H9 (cell line): ENCODE measurements at regions not wholly inside any gene's neighbourhood (a gene's known extent, or its start where the extent isn't known, plus 50 kb on each side); places are given as distances from the start of the nearest gene placed in this dataset.

Source experiments
- DNase-seq: peaks from one replicate; pipeline ENCODE4 v3.0.0-alpha.2; 2017
- H2AFZ ChIP-seq: one replicate; pipeline ENCODE4 v1.6.1; 2013; ENCODE audit warnings: mild to moderate bottlenecking, low read length, control low read depth, moderate library complexity
- H2AK5ac ChIP-seq: 2 replicates; pipeline ENCODE4 v1.6.1; 2013; ENCODE audit warnings: low read length, control low read depth, mixed read lengths; ENCODE audit not compliant: insufficient read length
- H2BK120ac ChIP-seq: one replicate; pipeline ENCODE4 v1.6.1; 2013; ENCODE audit warnings: low read depth, mild to moderate bottlenecking, low read length, control low read depth, inconsistent platforms; ENCODE audit not compliant: poor library complexity, severe bottlenecking
- H2BK12ac ChIP-seq: 2 replicates; pipeline ENCODE4 v1.6.1; 2013; ENCODE audit warnings: low read length, control low read depth, mixed read lengths, low read depth; ENCODE audit not compliant: insufficient read length
- H2BK15ac ChIP-seq: 2 replicates; pipeline ENCODE4 v1.6.1; 2013; ENCODE audit warnings: low read depth, low read length, control low read depth
- H2BK20ac ChIP-seq: one replicate; pipeline ENCODE4 v1.6.1; 2013; ENCODE audit warnings: low read depth, mild to moderate bottlenecking, low read length, control low read depth, inconsistent platforms; ENCODE audit not compliant: poor library complexity, severe bottlenecking
- H2BK5ac ChIP-seq: 2 replicates; pipeline ENCODE4 v1.6.1; 2013; ENCODE audit warnings: low read length, control low read depth, mixed read lengths; ENCODE audit not compliant: insufficient read length
- H3K14ac ChIP-seq: 2 replicates; pipeline ENCODE4 v1.6.1; 2013; ENCODE audit warnings: low read length, control low read depth; ENCODE audit not compliant: insufficient read depth
- H3K18ac ChIP-seq: 2 replicates; pipeline ENCODE4 v1.6.1; 2013; ENCODE audit warnings: low read depth, mild to moderate bottlenecking, mixed read lengths, low read length, control low read depth; ENCODE audit not compliant: insufficient read length
- H3K23ac ChIP-seq: 2 replicates; pipeline ENCODE4 v1.6.1; 2013; ENCODE audit warnings: low read length, control low read depth, mixed read lengths, low read depth; ENCODE audit not compliant: insufficient read length
- H3K23me2 ChIP-seq: 2 replicates; pipeline ENCODE4 v1.6.1; 2013; ENCODE audit warnings: low read depth, mild to moderate bottlenecking, mixed read lengths, low read length, control low read depth; ENCODE audit not compliant: insufficient read length, poor library complexity, severe bottlenecking
- H3K27ac ChIP-seq: 2 replicates; pipeline ENCODE4 v1.5.1; 2013; ENCODE audit warnings: low read length, control low read depth, mixed read lengths, low read depth; ENCODE audit not compliant: insufficient read length
- H3K27me3 ChIP-seq: 2 replicates; pipeline ENCODE4 v1.6.1; 2013; ENCODE audit warnings: low read length, control low read depth, inconsistent platforms; ENCODE audit not compliant: insufficient read depth
- H3K4ac ChIP-seq: 2 replicates; pipeline ENCODE4 v1.6.1; 2013; ENCODE audit warnings: low read depth, mild to moderate bottlenecking, control low read depth, inconsistent platforms, low read length, moderate library complexity
- H3K4me1 ChIP-seq: 2 replicates; pipeline ENCODE4 v1.6.1; 2013; ENCODE audit warnings: low read length, control low read depth, inconsistent platforms; ENCODE audit not compliant: insufficient read depth
- H3K4me2 ChIP-seq: 2 replicates; pipeline ENCODE4 v1.6.1; 2013; ENCODE audit warnings: low read length, control low read depth, mixed read lengths; ENCODE audit not compliant: insufficient read length, insufficient read depth
- H3K56ac ChIP-seq: 2 replicates; pipeline ENCODE4 v1.6.1; 2013; ENCODE audit warnings: low read depth, mild to moderate bottlenecking, mixed read lengths, low read length, control low read depth; ENCODE audit not compliant: insufficient read length
- H3K79me1 ChIP-seq: 2 replicates; pipeline ENCODE4 v1.6.1; 2013; ENCODE audit warnings: low read depth, mild to moderate bottlenecking, moderate library complexity, low read length, control low read depth, inconsistent platforms; ENCODE audit not compliant: insufficient read depth, poor library complexity, severe bottlenecking
- H3K79me2 ChIP-seq: 2 replicates; pipeline ENCODE4 v1.6.1; 2013; ENCODE audit warnings: low read length, control low read depth, inconsistent platforms; ENCODE audit not compliant: insufficient read depth
- H3K9ac ChIP-seq: 2 replicates; pipeline ENCODE4 v1.6.1; 2013; ENCODE audit warnings: low read length, control low read depth, mixed read lengths; ENCODE audit not compliant: insufficient read length; ENCODE audit errors: extremely low read depth
- H3K9me3 ChIP-seq: one replicate; pipeline ENCODE4 v1.6.1; 2013; ENCODE audit warnings: low read depth, low read length, inconsistent platforms; ENCODE audit not compliant: control insufficient read depth
- H3T11ph ChIP-seq: one replicate; pipeline ENCODE4 v1.6.1; 2013; ENCODE audit warnings: mild to moderate bottlenecking, low read length, control low read depth, inconsistent platforms
- H4K20me1 ChIP-seq: one replicate; pipeline ENCODE4 v1.6.1; 2013; ENCODE audit not compliant: control insufficient read depth, insufficient read length, insufficient read depth
- H4K5ac ChIP-seq: 2 replicates; pipeline ENCODE4 v1.6.1; 2013; ENCODE audit warnings: low read depth, mild to moderate bottlenecking, mixed read lengths, low read length, control low read depth; ENCODE audit not compliant: insufficient read length
- H4K8ac ChIP-seq: replicated peaks from 2 replicates; pipeline ENCODE4 v1.6.1; 2013; ENCODE audit warnings: low read length, control low read depth, mixed read lengths, low read depth; ENCODE audit not compliant: insufficient read length
- H4K91ac ChIP-seq: 2 replicates; pipeline ENCODE4 v1.6.1; 2013; ENCODE audit warnings: low read depth, mild to moderate bottlenecking, moderate library complexity, mixed read lengths, low read length, control low read depth; ENCODE audit not compliant: insufficient read length
- H3K27ac Mint-ChIP-seq, 3 experiments: 2 replicates in 2 of 3; 3 replicates in 1 of 3; pipeline ENCODE4 v1.8.0; 2020 to 2021; ENCODE audit warnings: mixed read lengths in 3 of 3, mild to moderate bottlenecking in 1 of 3, moderate library complexity in 1 of 3
- H3K27me3 Mint-ChIP-seq: 2 replicates; pipeline ENCODE4 v1.8.0; 2021; ENCODE audit warnings: low read depth, mild to moderate bottlenecking, moderate library complexity, mixed read lengths
- H3K36me3 Mint-ChIP-seq, 3 experiments: 2 replicates in 2 of 3; 3 replicates in 1 of 3; pipeline ENCODE4 v1.8.0; 2020 to 2021; ENCODE audit warnings: low read depth in 3 of 3, mixed read lengths in 3 of 3; ENCODE audit not compliant: insufficient read depth in 1 of 3
- H3K4me1 Mint-ChIP-seq, 2 experiments: 2 replicates each; pipeline ENCODE4 v1.8.0; 2020; ENCODE audit warnings: mixed read lengths in 2 of 2
- H3K4me3 Mint-ChIP-seq, 2 experiments: 2 replicates in 1 of 2; 3 replicates in 1 of 2; pipeline ENCODE4 v1.8.0; 2020 to 2021; ENCODE audit warnings: mild to moderate bottlenecking in 2 of 2, mixed read lengths in 2 of 2, moderate library complexity in 1 of 2
- H3K9me3 Mint-ChIP-seq, 2 experiments: 2 replicates in 1 of 2; 3 replicates in 1 of 2; pipeline ENCODE4 v1.8.0; 2020; ENCODE audit warnings: mild to moderate bottlenecking in 2 of 2, mixed read lengths in 2 of 2, moderate library complexity in 1 of 2
- CTCF ChIP-seq: fragments of 200-600 bp; sonication (generic); conservative IDR thresholded peaks from 3 replicates; pipeline ENCODE4 v1.8.0; 2021; ENCODE audit warnings: antibody characterized with exemption, mild to moderate bottlenecking

- Histone ChIP-seq H2BK120ac (no peak overlapping the region), H3K23me2 (no peaks in the 10 kb centered on the region), H3K9me3 (no peaks in the 10 kb centered on the region), H4K91ac (no peak overlapping the region), H2AK5ac (no peak overlapping the region), H2BK12ac (no peak overlapping the region), H4K20me1 (no peaks in the 10 kb centered on the region), H2AFZ (no peak overlapping the region), H4K8ac (no peak overlapping the region), H4K5ac (no peak overlapping the region), H3K14ac (no peak overlapping the region), H3K9ac (no peak overlapping the region), H3K18ac (no peak overlapping the region), H2BK20ac (no peak overlapping the region), H3K56ac (no peak overlapping the region), H3K23ac (no peak overlapping the region), H3K27me3 (no peaks in the 10 kb centered on the region), H3T11ph (no peak overlapping the region), H2BK15ac (no peak overlapping the region), H3K79me2 (no peaks in the 10 kb centered on the region), H2BK5ac (no peak overlapping the region), H3K4me1 (no peaks in the 10 kb centered on the region), H3K79me1 (no peaks in the 10 kb centered on the region), H3K27ac (no peak overlapping the region), H3K4ac (no peak overlapping the region), H3K4me2 (no peak overlapping the region)
- Mint-ChIP-seq H3K27ac (no peak overlapping the region), H3K27me3 (no peaks in the 10 kb centered on the region), H3K4me1 (peaks cover 0 to 14% of the 10 kb centered on the region in 2 experiments; a peak in 2 of 4 replicates), H3K9me3 (peaks cover 3 to 4% of the 10 kb centered on the region in 2 experiments; a peak in 4 of 5 replicates), H3K36me3 (no peaks in the 10 kb centered on the region), H3K4me3 (no peak overlapping the region)
- TF ChIP-seq CTCF = no peak
- no peak for DNase-seq
These were observed 172.0 kb downstream of the SYT10 start for GRCh38 chr12:33267641-33268040.
